H7 (cell line): ENCODE measurements at regions not wholly inside any gene's neighbourhood (a gene's known extent, or its start where the extent isn't known, plus 50 kb on each side); places are given as distances from the start of the nearest gene placed in this dataset.
"Not testable (repeated sequence)": the region's sequence is repeated elsewhere in the genome, so short reads cannot be mapped to it uniquely, and the experiment has no call there.

ENCODE experiments used
- DNase-seq: peaks from one replicate; pipeline ENCODE4 v3.0.0; 2012
- H3K27me3 ChIP-seq: 2 replicates; pipeline ENCODE4 v1.6.0; 2011; ENCODE audit warnings: mild to moderate bottlenecking, low read length; ENCODE audit not compliant: control insufficient read depth, insufficient read depth
- H3K36me3 ChIP-seq: replicated peaks from 2 replicates; pipeline ENCODE4 v1.5.1; 2011; ENCODE audit warnings: low read length; ENCODE audit not compliant: control insufficient read depth, insufficient read depth
- H3K4me3 ChIP-seq: 2 replicates; pipeline ENCODE4 v1.5.1; 2011; ENCODE audit warnings: low read depth, mild to moderate bottlenecking, control low read depth, low read length, moderate library complexity; ENCODE audit not compliant: insufficient read depth

GRCh38 chr1:120229835-120230234, 53.5 kb upstream of the SEC22B start:
- H3K27me3 ChIP-seq, DNase-seq, H3K36me3 ChIP-seq, H3K4me3 ChIP-seq: not testable (repeated sequence)
